ENCODE measurements at regions not wholly inside any gene's neighbourhood (a gene's known extent, or its start where the extent isn't known, plus 50 kb on each side); places are given as distances from the start of the nearest gene placed in this dataset.
"Not testable (repeated sequence)": the region's sequence is repeated elsewhere in the genome, so short reads cannot be mapped to it uniquely, and the experiment has no call there.

DNA sequence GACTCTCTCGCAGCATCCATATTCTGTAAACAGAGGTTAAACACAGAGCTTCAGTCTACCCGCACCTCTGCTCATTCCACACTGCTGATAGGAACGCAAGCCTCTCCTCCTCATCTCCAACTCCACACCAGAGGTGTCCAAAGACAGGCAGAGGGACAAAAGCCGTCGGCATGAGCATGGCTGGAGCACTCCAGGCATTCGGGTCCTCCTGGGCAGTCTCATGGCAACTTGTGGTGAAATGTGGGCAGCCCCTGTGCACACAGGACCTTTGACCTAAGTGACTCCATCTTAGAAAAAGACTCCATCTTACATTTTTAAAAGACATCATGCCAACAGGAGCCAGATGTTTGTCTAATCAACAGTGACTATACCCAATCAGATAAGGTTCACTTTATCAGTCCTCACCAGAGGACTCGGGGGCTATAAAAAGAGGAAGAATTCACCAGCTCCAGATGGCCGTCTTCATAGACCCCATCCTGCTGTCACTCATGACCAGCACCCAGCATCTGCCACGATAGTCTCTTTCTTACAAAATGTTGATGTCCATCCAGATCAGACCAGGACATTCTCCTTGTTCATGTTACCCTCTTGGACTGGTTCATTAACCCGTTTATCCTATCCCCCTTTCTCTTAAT, 304.4 kb downstream of the ANAPC1 start:
- not testable (repeated sequence) for H4K5ac ChIP-seq (ENCODE audit: insufficient read length, low read depth, low read length); H2AFZ ChIP-seq (ENCODE audit: low read length); H3K4me1 ChIP-seq (ENCODE audit: insufficient read depth, low read length); H3K56ac ChIP-seq (ENCODE audit: insufficient read length, low read depth, low read length); H2BK20ac ChIP-seq (ENCODE audit: low read depth, low read length, poor library complexity, severe bottlenecking); H2BK120ac ChIP-seq (ENCODE audit: low read depth, low read length, poor library complexity, severe bottlenecking); H2BK12ac ChIP-seq (ENCODE audit: insufficient read length, low read depth, low read length); H4K91ac ChIP-seq (ENCODE audit: insufficient read length, low read depth, low read length); H3K79me2 ChIP-seq (ENCODE audit: insufficient read depth, low read length); H3K79me1 ChIP-seq (ENCODE audit: insufficient read depth, low read depth, low read length, poor library complexity, severe bottlenecking); H4K20me1 ChIP-seq (ENCODE audit: control insufficient read depth, insufficient read depth, insufficient read length); H3K4me3 Mint-ChIP-seq; DNase-seq; H3K4ac ChIP-seq (ENCODE audit: low read depth, low read length); H2BK5ac ChIP-seq (ENCODE audit: insufficient read length, low read length); H3K9me3 ChIP-seq (ENCODE audit: control insufficient read depth, low read depth, low read length); H3T11ph ChIP-seq (ENCODE audit: low read length); H3K36me3 Mint-ChIP-seq (ENCODE audit: insufficient read depth in 1 of 3, low read depth in 3 of 3); H3K18ac ChIP-seq (ENCODE audit: insufficient read length, low read depth, low read length); H3K27me3 ChIP-seq (ENCODE audit: insufficient read depth, low read length); H3K23ac ChIP-seq (ENCODE audit: insufficient read length, low read depth, low read length); H4K8ac ChIP-seq (replicated peaks; ENCODE audit: insufficient read length, low read depth, low read length); H3K9me3 Mint-ChIP-seq; H3K14ac ChIP-seq (ENCODE audit: insufficient read depth, low read length); H2BK15ac ChIP-seq (ENCODE audit: low read depth, low read length); H3K4me1 Mint-ChIP-seq; H3K9ac ChIP-seq (ENCODE audit: extremely low read depth, insufficient read length, low read length); H3K27ac Mint-ChIP-seq; H3K23me2 ChIP-seq (ENCODE audit: insufficient read length, low read depth, low read length, poor library complexity, severe bottlenecking); H3K27me3 Mint-ChIP-seq (ENCODE audit: low read depth); H3K4me2 ChIP-seq (ENCODE audit: insufficient read depth, insufficient read length, low read length); H3K27ac ChIP-seq (ENCODE audit: insufficient read length, low read depth, low read length); H2AK5ac ChIP-seq (ENCODE audit: insufficient read length, low read length)
- no CpG with 5 or more reads among the region's 10 CpGs for WGBS (ENCODE audit: extremely low coverage, insufficient read length, low lambda C conversion rate)

DNA sequence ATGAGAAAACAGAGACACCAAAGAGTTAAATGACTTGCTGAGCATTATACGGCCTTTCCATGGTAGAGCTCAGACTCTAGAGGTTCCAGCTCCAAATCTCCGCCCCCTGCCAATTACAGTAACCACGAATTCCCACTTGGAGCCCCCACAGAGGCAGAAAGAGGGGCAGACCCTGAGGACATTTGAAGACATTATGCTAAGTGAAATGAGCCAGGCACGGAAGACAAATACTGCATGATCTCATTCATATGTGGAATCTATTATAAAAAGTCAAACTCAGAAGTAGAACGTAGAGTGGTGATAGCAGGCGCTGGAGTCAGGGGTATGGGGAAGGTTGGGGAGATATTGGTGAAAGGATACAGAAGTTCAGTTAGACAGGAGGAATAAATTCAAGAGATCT, 303.4 kb downstream of the ANAPC1 start:
- H3K56ac ChIP-seq (ENCODE audit: insufficient read length, low read depth, low read length); H2BK15ac ChIP-seq (ENCODE audit: low read depth, low read length); H4K5ac ChIP-seq (ENCODE audit: insufficient read length, low read depth, low read length); H3K23me2 ChIP-seq (ENCODE audit: insufficient read length, low read depth, low read length, poor library complexity, severe bottlenecking); H3K79me1 ChIP-seq (ENCODE audit: insufficient read depth, low read depth, low read length, poor library complexity, severe bottlenecking); H4K91ac ChIP-seq (ENCODE audit: insufficient read length, low read depth, low read length); H3K4me1 ChIP-seq (ENCODE audit: insufficient read depth, low read length); H3K36me3 Mint-ChIP-seq (ENCODE audit: insufficient read depth in 1 of 3, low read depth in 3 of 3); H3K18ac ChIP-seq (ENCODE audit: insufficient read length, low read depth, low read length); H3K9me3 ChIP-seq (ENCODE audit: control insufficient read depth, low read depth, low read length); H3K27me3 Mint-ChIP-seq (ENCODE audit: low read depth); H3K9ac ChIP-seq (ENCODE audit: extremely low read depth, insufficient read length, low read length); H3T11ph ChIP-seq (ENCODE audit: low read length); H2BK12ac ChIP-seq (ENCODE audit: insufficient read length, low read depth, low read length); H3K4me2 ChIP-seq (ENCODE audit: insufficient read depth, insufficient read length, low read length); H3K79me2 ChIP-seq (ENCODE audit: insufficient read depth, low read length); H3K9me3 Mint-ChIP-seq; H3K27ac ChIP-seq (ENCODE audit: insufficient read length, low read depth, low read length); H3K4me1 Mint-ChIP-seq; H4K20me1 ChIP-seq (ENCODE audit: control insufficient read depth, insufficient read depth, insufficient read length); H4K8ac ChIP-seq (replicated peaks; ENCODE audit: insufficient read length, low read depth, low read length); H2BK20ac ChIP-seq (ENCODE audit: low read depth, low read length, poor library complexity, severe bottlenecking); DNase-seq; H3K27ac Mint-ChIP-seq; H3K27me3 ChIP-seq (ENCODE audit: insufficient read depth, low read length); H3K4me3 Mint-ChIP-seq; H3K23ac ChIP-seq (ENCODE audit: insufficient read length, low read depth, low read length); H3K14ac ChIP-seq (ENCODE audit: insufficient read depth, low read length); H2AFZ ChIP-seq (ENCODE audit: low read length); H2BK120ac ChIP-seq (ENCODE audit: low read depth, low read length, poor library complexity, severe bottlenecking); H3K4ac ChIP-seq (ENCODE audit: low read depth, low read length); H2AK5ac ChIP-seq (ENCODE audit: insufficient read length, low read length); H2BK5ac ChIP-seq (ENCODE audit: insufficient read length, low read length): not testable (repeated sequence)
- no CpG with 5 or more reads among the region's 6 CpGs for WGBS (ENCODE audit: extremely low coverage, insufficient read length, low lambda C conversion rate)

Measured in H9 (cell line).